ES-I3 (cell line): ENCODE measurements at regions not wholly inside any gene's neighbourhood (a gene's known extent, or its start where the extent isn't known, plus 50 kb on each side); places are given as distances from the start of the nearest gene placed in this dataset.
"Not testable (repeated sequence)": the region's sequence is repeated elsewhere in the genome, so short reads cannot be mapped to it uniquely, and the experiment has no call there.

Source experiments
- H3K36me3 ChIP-seq: 2 replicates; pipeline ENCODE4 v1.6.1; 2013; ENCODE audit warnings: mild to moderate bottlenecking, low read length, control low read depth, moderate library complexity; ENCODE audit not compliant: insufficient read depth
- H3K4me1 ChIP-seq: 2 replicates; pipeline ENCODE4 v1.6.1; 2013; ENCODE audit warnings: mild to moderate bottlenecking, control low read depth, low read length; ENCODE audit not compliant: insufficient read depth
- H3K9ac ChIP-seq: 2 replicates; pipeline ENCODE4 v1.6.1; 2013; ENCODE audit warnings: low read depth, mild to moderate bottlenecking, low read length, moderate library complexity
- H3K9me3 ChIP-seq: 2 replicates; pipeline ENCODE4 v1.6.1; 2013; ENCODE audit warnings: mild to moderate bottlenecking, low read length, moderate library complexity; ENCODE audit not compliant: control insufficient read depth, insufficient read depth

GRCh38 chr11:33444835-33445594, 187.8 kb downstream of the HIPK3 start:
- H3K4me1 ChIP-seq, result no peaks in the 10 kb centered on the region
- no peak overlapping the region for H3K9ac ChIP-seq
- no peaks in the 10 kb centered on the region for H3K36me3 ChIP-seq
- no peaks in the 10 kb centered on the region for H3K9me3 ChIP-seq

- Histone ChIP-seq H3K9ac (no peak overlapping the region), H3K9me3 (no peaks in the 10 kb centered on the region), H3K4me1 (no peaks in the 10 kb centered on the region)
Measured at GRCh38 chr11:33443684-33444083, 186.5 kb downstream of the HIPK3 start.

GRCh38 chr11:33438301-33438700, 181.1 kb downstream of the HIPK3 start:
- Histone ChIP-seq H3K9me3 (peaks cover 4% of the 10 kb centered on the region; the same call in 1 of the 2 replicates), H3K36me3 (no peaks in the 10 kb centered on the region), H3K4me1 (no peaks in the 10 kb centered on the region), H3K9ac (no peak overlapping the region)

More at GRCh38 chr11:33443684-33444083, 186.5 kb downstream of the HIPK3 start:
- no peaks in the 10 kb centered on the region for H3K36me3 ChIP-seq

- Histone ChIP-seq H3K36me3 (no peaks in the 10 kb centered on the region), H3K9me3 (peaks cover 4% of the 10 kb centered on the region; the same call in 1 of the 2 replicates), H3K4me1 (no peaks in the 10 kb centered on the region), H3K9ac (no peak overlapping the region)
Measured at GRCh38 chr11:33437529-33437928, 180.3 kb downstream of the HIPK3 start.

DNA sequence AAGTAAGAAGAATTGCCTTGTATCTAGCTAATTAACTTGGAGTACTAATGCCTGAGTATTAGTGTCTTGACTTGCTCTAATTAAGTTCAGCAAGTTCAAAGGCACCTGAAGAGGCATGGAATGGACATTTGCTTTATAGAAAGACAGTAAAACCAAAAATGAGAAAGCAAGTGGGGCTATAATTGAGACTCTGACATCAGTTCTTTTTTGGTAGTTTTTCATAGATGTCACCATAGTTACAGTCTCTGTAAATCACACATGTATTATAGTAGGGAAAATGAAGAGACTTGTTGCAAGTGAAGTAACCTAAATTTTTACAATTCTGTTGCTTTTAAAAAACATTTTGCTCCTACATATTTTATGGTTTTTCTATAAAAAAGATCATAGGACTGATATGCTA, 178.0 kb downstream of the HIPK3 start:
- Histone ChIP-seq H3K9ac (no peak overlapping the region), H3K36me3 (no peaks in the 10 kb centered on the region), H3K9me3 (peaks cover 4% of the 10 kb centered on the region; the same call in 1 of the 2 replicates), H3K4me1 (no peaks in the 10 kb centered on the region)

DNA sequence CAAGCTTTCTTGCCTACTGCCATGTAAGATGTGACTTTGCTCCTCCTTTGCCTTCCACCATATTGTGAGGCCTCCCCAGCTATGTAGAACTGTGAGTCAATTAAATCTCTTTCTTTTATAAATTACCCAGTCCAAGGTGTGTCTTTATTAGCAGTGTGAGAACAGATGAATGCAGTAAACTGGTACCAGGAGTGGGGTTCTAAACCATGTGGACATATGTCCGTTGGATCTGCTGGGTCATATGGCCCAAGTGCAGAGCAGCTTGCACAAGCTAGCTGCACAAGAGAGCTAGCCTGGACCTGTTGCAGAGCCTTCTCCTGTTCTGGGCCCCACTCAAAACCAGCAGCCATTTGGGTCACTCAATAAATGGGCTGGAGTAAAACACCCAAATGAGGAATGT, 177.1 kb downstream of the HIPK3 start:
- H3K36me3 ChIP-seq, result no peaks in the 10 kb centered on the region
- no peaks in the 10 kb centered on the region for H3K4me1 ChIP-seq
- H3K9ac ChIP-seq, result no peak overlapping the region
- H3K9me3 ChIP-seq, result peaks cover 4% of the 10 kb centered on the region; the same call in 1 of the 2 replicates

DNA sequence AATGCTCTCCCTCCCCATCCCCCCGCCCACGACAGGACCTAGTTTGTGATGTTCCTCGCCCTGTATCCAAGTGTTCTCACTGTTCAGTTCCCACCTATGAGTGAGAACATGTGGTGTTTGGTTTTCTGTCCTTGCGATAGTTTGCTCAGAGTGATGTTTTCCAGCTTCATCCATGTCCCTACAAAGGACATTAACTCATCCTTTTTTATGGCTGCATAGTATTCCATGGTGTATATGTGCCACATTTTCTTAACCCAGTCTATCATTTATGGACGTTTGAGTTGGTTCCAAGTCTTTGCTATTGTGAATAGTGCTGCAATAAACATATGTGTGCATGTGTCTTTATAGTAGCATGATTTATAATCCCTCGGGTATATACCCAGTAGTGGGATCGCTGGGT, 171.3 kb downstream of the HIPK3 start:
- H3K9me3 ChIP-seq, H3K36me3 ChIP-seq, H3K4me1 ChIP-seq, H3K9ac ChIP-seq: not testable (repeated sequence)

GRCh38 chr11:33420959-33421566, 163.9 kb downstream of the HIPK3 start:
- H3K36me3 ChIP-seq, result no peaks in the 10 kb centered on the region
- H3K4me1 ChIP-seq, result peaks cover 6% of the 10 kb centered on the region
- H3K9ac ChIP-seq, result no peak overlapping the region
- H3K9me3 ChIP-seq, result no peaks in the 10 kb centered on the region

GRCh38 chr11:33419924-33420323, 162.7 kb downstream of the HIPK3 start:
- Histone ChIP-seq H3K9me3 (no peaks in the 10 kb centered on the region), H3K4me1 (peaks cover 6% of the 10 kb centered on the region), H3K9ac (no peak overlapping the region), H3K36me3 (no peaks in the 10 kb centered on the region)

- Histone ChIP-seq H3K4me1 (peaks cover 6% of the 10 kb centered on the region), H3K9me3 (no peaks in the 10 kb centered on the region), H3K9ac (no peak overlapping the region), H3K36me3 (no peaks in the 10 kb centered on the region)
Measured at GRCh38 chr11:33417121-33417520, 159.9 kb downstream of the HIPK3 start.

- no peaks in the 10 kb centered on the region for H3K36me3 ChIP-seq
- H3K4me1 ChIP-seq, result peaks cover 13% of the 10 kb centered on the region
- no peaks in the 10 kb centered on the region for H3K9me3 ChIP-seq
- no peak overlapping the region for H3K9ac ChIP-seq
Measured at GRCh38 chr11:33413301-33413700, 156.1 kb downstream of the HIPK3 start.

GRCh38 chr11:33412241-33412640, 155.1 kb downstream of the HIPK3 start:
- Histone ChIP-seq H3K9me3 (no peaks in the 10 kb centered on the region), H3K9ac (no peak overlapping the region), H3K4me1 (peaks cover 13% of the 10 kb centered on the region), H3K36me3 (no peaks in the 10 kb centered on the region)

DNA sequence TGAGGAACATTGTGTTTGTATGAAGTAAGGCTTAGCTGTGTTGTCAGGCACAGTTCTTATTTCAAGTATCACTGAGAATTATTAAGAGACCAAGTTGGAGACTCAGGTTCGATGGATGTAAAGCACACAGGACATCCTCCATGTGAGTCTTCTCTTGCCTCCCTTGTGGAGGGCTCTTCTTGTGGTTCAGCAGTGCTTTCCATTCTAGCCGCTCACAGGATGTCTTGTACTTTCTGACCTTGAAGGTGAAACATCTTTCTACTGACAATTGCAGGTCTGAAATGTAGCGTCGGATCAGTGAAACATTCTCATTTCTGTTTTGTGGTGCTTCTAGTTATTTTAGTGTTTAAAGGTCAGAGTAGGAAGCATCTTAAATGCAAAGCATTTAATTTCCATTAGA, 154.6 kb downstream of the HIPK3 start:
- peaks cover 13% of the 10 kb centered on the region for H3K4me1 ChIP-seq
- H3K36me3 ChIP-seq, result no peaks in the 10 kb centered on the region
- H3K9me3 ChIP-seq, result no peaks in the 10 kb centered on the region
- H3K9ac ChIP-seq, result no peak overlapping the region

GRCh38 chr11:33410086-33410765, 153.0 kb downstream of the HIPK3 start:
- H3K36me3 ChIP-seq, result no peaks in the 10 kb centered on the region
- H3K9me3 ChIP-seq, result no peaks in the 10 kb centered on the region
- peaks cover 13% of the 10 kb centered on the region for H3K4me1 ChIP-seq
- H3K9ac ChIP-seq, result no peak overlapping the region
